ENCODE measurements at regions not wholly inside any gene's neighbourhood (a gene's known extent, or its start where the extent isn't known, plus 50 kb on each side); places are given as distances from the start of the nearest gene placed in this dataset.

DNA sequence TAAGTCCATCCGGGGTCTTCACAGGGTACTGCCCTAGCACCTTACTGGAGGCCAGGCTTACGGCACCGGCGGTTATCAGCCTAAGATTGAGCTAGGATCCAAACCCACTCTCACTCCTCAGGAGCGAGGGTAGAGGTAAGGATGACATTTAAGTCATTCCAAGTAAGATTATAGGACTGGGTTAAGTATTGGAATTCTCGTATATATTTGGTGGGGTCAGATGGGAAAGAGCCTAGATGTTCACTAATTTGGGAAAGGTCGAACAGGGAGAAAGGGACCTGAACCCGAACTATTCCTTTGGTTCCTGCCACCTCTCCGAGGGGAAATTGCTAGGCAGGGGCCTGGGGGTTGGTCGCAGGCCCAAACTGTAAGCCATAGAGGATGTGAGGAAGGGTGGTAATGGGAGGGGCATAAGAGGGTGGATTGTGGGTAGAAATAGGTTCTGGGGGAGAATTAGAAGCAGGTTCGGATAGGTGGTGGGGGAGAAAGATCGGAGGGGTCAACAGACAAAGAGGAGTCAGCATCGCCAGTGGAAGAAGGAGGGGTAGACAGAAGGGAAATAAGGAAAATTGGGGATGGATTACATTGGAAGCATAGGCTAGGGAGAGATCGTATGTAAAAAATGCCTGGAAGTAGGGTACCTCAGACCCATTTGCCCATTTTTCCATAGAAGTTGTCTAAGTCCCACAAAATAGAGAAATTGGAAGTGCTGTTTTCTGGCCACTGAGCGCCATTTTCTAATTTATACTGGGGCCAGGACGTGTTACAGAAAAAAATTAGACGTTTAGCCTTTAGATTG, 747.1 kb upstream of the ADGRB3 start:
- Histone ChIP-seq H3K4me1 (replicated peaks in 1 of 2) (no peaks in the 10 kb centered on the region), H3K27me3 (no peaks in the 10 kb centered on the region), H3K27ac (no peak overlapping the region), H3K36me3 (replicated peaks in 1 of 2) (no peaks in the 10 kb centered on the region), H3K9me3 (replicated peaks in 1 of 3) (no peaks in the 10 kb centered on the region), H3K4me3 (no peak overlapping the region)
- no peak for DNase-seq
- intact Hi-C loops (cut with DNase I) = no loop called here
- WGBS, 4 donors = 82 to 88% (median 85%) methylated on average over 14 to 17 of the region's 17 CpGs
- TF ChIP-seq CTCF (IDR thresholded peaks at IDR 0.05) = no peak
- TF ChIP-seq POLR2A (IDR thresholded peaks at IDR 0.05) = no peak

DNA sequence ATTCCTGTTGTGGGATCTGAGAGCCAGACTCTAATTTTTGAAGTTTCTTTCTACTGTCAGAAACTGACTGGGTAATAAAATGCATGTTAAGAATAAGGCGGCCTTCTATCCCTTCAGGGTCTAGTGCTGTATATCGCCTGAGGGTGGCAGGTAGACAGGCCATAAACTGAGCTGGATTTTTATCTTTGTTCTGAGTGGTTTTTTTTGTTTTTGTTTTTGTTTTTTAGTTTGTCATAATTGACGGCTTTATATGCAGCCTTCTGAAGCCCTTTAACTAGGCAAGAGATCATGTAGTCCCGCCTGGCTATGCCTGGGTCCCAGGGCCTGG, 747.7 kb upstream of the ADGRB3 start:
- H3K9me3 ChIP-seq (replicated peaks in 1 of 3) = no peaks in the 10 kb centered on the region
- DNase-seq = no peak
- no peaks in the 10 kb centered on the region for H3K36me3 ChIP-seq (replicated peaks in 1 of 2)
- H3K4me3 ChIP-seq = no peak overlapping the region
- H3K27ac ChIP-seq = no peak overlapping the region
- intact Hi-C loops (cut with DNase I) = no loop called here
- WGBS, 4 donors = 87 to 93% (median 89%) methylated on average over 4 of the region's 4 CpGs
- no peaks in the 10 kb centered on the region for H3K4me1 ChIP-seq (replicated peaks in 1 of 2)
- no peak for TF ChIP-seq POLR2A (IDR thresholded peaks at IDR 0.05)
- no peak for TF ChIP-seq CTCF (IDR thresholded peaks at IDR 0.05)
- no peaks in the 10 kb centered on the region for H3K27me3 ChIP-seq

DNA sequence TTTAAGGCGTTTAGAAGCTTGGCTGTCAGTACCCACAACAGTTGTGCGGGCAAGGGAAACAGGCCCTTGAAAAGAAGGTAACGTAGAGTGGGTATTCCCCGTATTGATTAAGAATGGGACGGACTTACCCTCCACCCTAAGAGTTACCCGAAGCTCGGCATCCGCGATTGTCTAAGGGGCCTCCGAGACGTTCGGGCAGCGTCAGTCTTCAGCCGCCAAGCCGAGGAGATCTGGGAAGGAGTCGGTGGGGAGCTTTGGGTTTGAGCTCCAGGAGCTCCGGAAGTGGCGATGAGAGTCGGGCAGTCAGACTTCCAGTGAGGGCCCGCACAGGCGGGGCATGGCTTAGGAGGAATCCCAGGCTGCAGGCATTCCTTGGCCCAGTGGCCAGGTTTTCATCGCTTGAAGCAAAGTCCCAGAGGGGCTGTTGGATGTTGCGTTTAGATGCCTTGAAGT, 748.2 kb upstream of the ADGRB3 start:
- H3K27ac ChIP-seq = no peak overlapping the region
- intact Hi-C loops (cut with DNase I) = no loop called here
- DNase-seq = no peak
- TF ChIP-seq CTCF (IDR thresholded peaks at IDR 0.05) (no peak), POLR2A (IDR thresholded peaks at IDR 0.05) (no peak)
- no peaks in the 10 kb centered on the region for H3K27me3 ChIP-seq
- no peak overlapping the region for H3K4me3 ChIP-seq
- 90 to 93% (median 93%) methylated on average over 23 of the region's 23 CpGs for WGBS, 4 donors
- no peaks in the 10 kb centered on the region for H3K4me1 ChIP-seq (replicated peaks in 1 of 2)
- no peaks in the 10 kb centered on the region for H3K36me3 ChIP-seq (replicated peaks in 1 of 2)
- no peaks in the 10 kb centered on the region for H3K9me3 ChIP-seq (replicated peaks in 1 of 3)

- WGBS, 4 donors = 76 to 87% (median 82%) methylated on average over 5 of the region's 5 CpGs
- TF ChIP-seq CTCF (IDR thresholded peaks at IDR 0.05) (no peak), POLR2A (IDR thresholded peaks at IDR 0.05) (no peak)
- H3K4me1 ChIP-seq (replicated peaks in 1 of 2) = no peaks in the 10 kb centered on the region
Observed at GRCh38 chr6:67886036-67886707, 748.9 kb upstream of the ADGRB3 start.

More at GRCh38 chr6:67886036-67886707, 748.9 kb upstream of the ADGRB3 start:
- no peaks in the 10 kb centered on the region for H3K27me3 ChIP-seq
- intact Hi-C loops (cut with DNase I) = no loop called here
- H3K4me3 ChIP-seq = no peak overlapping the region
- no peaks in the 10 kb centered on the region for H3K9me3 ChIP-seq (replicated peaks in 1 of 3)
- no peak overlapping the region for H3K27ac ChIP-seq
- no peaks in the 10 kb centered on the region for H3K36me3 ChIP-seq (replicated peaks in 1 of 2)
- no peak for DNase-seq
